ENCODE measurements at regions not wholly inside any gene's neighbourhood (a gene's known extent, or its start where the extent isn't known, plus 50 kb on each side); places are given as distances from the start of the nearest gene placed in this dataset.
"Not testable (repeated sequence)": the region's sequence is repeated elsewhere in the genome, so short reads cannot be mapped to it uniquely, and the experiment has no call there.

GRCh38 chr5:112534067-112534583 lies 115.0 kb upstream of the EPB41L4A start:
- Histone ChIP-seq H3K9me3 (no peaks in the 10 kb centered on the region), H3K27me3 (peaks cover 0 to 3% (median 0%) of the 10 kb centered on the region in 9 donors), H3K27ac (no peak overlapping the region), H3K4me1 (no peaks in the 10 kb centered on the region), H3K4me3 (no peak overlapping the region), H3K36me3 (no peaks in the 10 kb centered on the region)
- 74 to 83% (median 80%) methylated on average over 1 of the region's 1 CpG for WGBS, 4 donors
- DNase-seq = no peak
- ATAC-seq = no peak
- intact Hi-C loops (cut with DNase I) = loop anchor here in 2 of 10 donors (10.0 kb wide), 2 partner anchors 349 to 359 kb away; no protein-coding TSS in a partner anchor
- TF ChIP-seq POLR2A (IDR thresholded peaks at IDR 0.05) = no peak

- ATAC-seq (no peak), DNase-seq (no peak)
- Histone ChIP-seq H3K4me1 (no peaks in the 10 kb centered on the region), H3K27me3 (peaks cover 0 to 3% (median 0%) of the 10 kb centered on the region in 9 donors), H3K4me3 (no peak overlapping the region), H3K27ac (no peak overlapping the region), H3K9me3 (no peaks in the 10 kb centered on the region), H3K36me3 (no peaks in the 10 kb centered on the region)
- TF ChIP-seq CTCF (IDR thresholded peaks at IDR 0.05) (no peak), POLR2A (IDR thresholded peaks at IDR 0.05) (no peak)
- intact Hi-C loops (cut with DNase I) = loop anchor here in 2 of 10 donors (10.0 kb wide), 2 partner anchors 350 to 360 kb away; no protein-coding TSS in a partner anchor
- WGBS, 4 donors = 60 to 75% (median 66%) methylated on average over 4 of the region's 4 CpGs
Observed at GRCh38 chr5:112534611-112535255, 115.7 kb upstream of the EPB41L4A start.

GRCh38 chr5:112535356-112535755 lies 116.3 kb upstream of the EPB41L4A start:
- 71 to 81% (median 77%) methylated on average over 2 of the region's 2 CpGs for whole genome bisulfite sequencing, 4 donors
- intact Hi-C loops (cut with DNase I) = loop anchor here in 2 of 10 donors (10.0 kb wide), 2 partner anchors 351 to 361 kb away; no protein-coding TSS in a partner anchor
- no peak overlapping the region for H3K27ac ChIP-seq

GRCh38 chr5:112544558-112544957 lies 125.5 kb upstream of the EPB41L4A start:
- H3K27ac ChIP-seq; H3K27me3 ChIP-seq; DNase-seq; H3K9me3 ChIP-seq; intact Hi-C loops (cut with DNase I); H3K4me3 ChIP-seq; ATAC-seq; H3K36me3 ChIP-seq: not testable (repeated sequence)
- H3K4me1 ChIP-seq = peaks cover 0 to 13% (median 6%) of the 10 kb centered on the region in 12 donors
- WGBS, 4 donors = 82 to 90% (median 83%) methylated on average over 3 of the region's 3 CpGs

More at GRCh38 chr5:112535356-112535755, 116.3 kb upstream of the EPB41L4A start:
- no peak overlapping the region for H3K4me3 ChIP-seq
- no peaks in the 10 kb centered on the region for H3K9me3 ChIP-seq
- no peak for TF ChIP-seq CTCF (IDR thresholded peaks at IDR 0.05)
- no peak for TF ChIP-seq POLR2A (IDR thresholded peaks at IDR 0.05)
- no peak for DNase-seq
- H3K36me3 ChIP-seq = no peaks in the 10 kb centered on the region
- peaks cover 0 to 3% (median 0%) of the 10 kb centered on the region in 9 donors for H3K27me3 ChIP-seq
- ATAC-seq = no peak
- H3K4me1 ChIP-seq = no peaks in the 10 kb centered on the region

GRCh38 chr5:112546946-112547592 lies 128.0 kb upstream of the EPB41L4A start:
- DNase-seq (no peak), ATAC-seq (peak in 2 of 4 donors; percentile 46 to 64)
- no peaks in the 10 kb centered on the region for H3K27me3 ChIP-seq
- TF ChIP-seq CTCF (IDR thresholded peaks at IDR 0.05) = no peak
- no peak for TF ChIP-seq POLR2A (IDR thresholded peaks at IDR 0.05)
- H3K9me3 ChIP-seq = no peaks in the 10 kb centered on the region
- no peak overlapping the region for H3K4me3 ChIP-seq
- H3K27ac ChIP-seq = no peak overlapping the region
- intact Hi-C loops (cut with DNase I) = no loop called here
- 71 to 85% (median 75%) methylated on average over 4 of the region's 4 CpGs for WGBS, 4 donors
- H3K36me3 ChIP-seq = no peaks in the 10 kb centered on the region
- H3K4me1 ChIP-seq = peaks cover 0 to 18% (median 8%) of the 10 kb centered on the region in 12 donors

All from heart left ventricle (tissue), 16 donors.